Suprapubic skin (tissue), 4 donors: ENCODE measurements at regions not wholly inside any gene's neighbourhood (a gene's known extent, or its start where the extent isn't known, plus 50 kb on each side); places are given as distances from the start of the nearest gene placed in this dataset.

Experiments used
- EP300 ChIP-seq: sonication (generic); formaldehyde crosslinking; IDR thresholded peaks from one replicate; pipeline ENCODE4 v1.6.1; 2017; ENCODE audit warnings: antibody characterized with exemption
- POLR2A ChIP-seq, 2 donors: fragments of 450-650 bp; IDR thresholded peaks; one replicate each; pipeline ENCODE4 v1.6.1; 2017; ENCODE audit warnings: antibody characterized with exemption in 2 of 2, mild to moderate bottlenecking in 2 of 2, moderate library complexity in 2 of 2
- POLR2AphosphoS5 ChIP-seq, 3 donors: sonication (generic); formaldehyde crosslinking; IDR thresholded peaks; one replicate each; pipeline ENCODE4 v1.6.1; 2017; ENCODE audit warnings: antibody characterized with exemption in 3 of 3
- TF ChIP-seq, protein P1 (sequence below), 2 donors: fragments of 200-600 bp in 1 of 2; fragments of 450-650 bp in 1 of 2; sonication (generic) in 1 of 2; IDR thresholded peaks; one replicate each; pipeline ENCODE4 v1.5.1; 2016 to 2019; ENCODE audit warnings: antibody characterized with exemption in 2 of 2, mild to moderate bottlenecking in 1 of 2, moderate library complexity in 1 of 2

DNA sequence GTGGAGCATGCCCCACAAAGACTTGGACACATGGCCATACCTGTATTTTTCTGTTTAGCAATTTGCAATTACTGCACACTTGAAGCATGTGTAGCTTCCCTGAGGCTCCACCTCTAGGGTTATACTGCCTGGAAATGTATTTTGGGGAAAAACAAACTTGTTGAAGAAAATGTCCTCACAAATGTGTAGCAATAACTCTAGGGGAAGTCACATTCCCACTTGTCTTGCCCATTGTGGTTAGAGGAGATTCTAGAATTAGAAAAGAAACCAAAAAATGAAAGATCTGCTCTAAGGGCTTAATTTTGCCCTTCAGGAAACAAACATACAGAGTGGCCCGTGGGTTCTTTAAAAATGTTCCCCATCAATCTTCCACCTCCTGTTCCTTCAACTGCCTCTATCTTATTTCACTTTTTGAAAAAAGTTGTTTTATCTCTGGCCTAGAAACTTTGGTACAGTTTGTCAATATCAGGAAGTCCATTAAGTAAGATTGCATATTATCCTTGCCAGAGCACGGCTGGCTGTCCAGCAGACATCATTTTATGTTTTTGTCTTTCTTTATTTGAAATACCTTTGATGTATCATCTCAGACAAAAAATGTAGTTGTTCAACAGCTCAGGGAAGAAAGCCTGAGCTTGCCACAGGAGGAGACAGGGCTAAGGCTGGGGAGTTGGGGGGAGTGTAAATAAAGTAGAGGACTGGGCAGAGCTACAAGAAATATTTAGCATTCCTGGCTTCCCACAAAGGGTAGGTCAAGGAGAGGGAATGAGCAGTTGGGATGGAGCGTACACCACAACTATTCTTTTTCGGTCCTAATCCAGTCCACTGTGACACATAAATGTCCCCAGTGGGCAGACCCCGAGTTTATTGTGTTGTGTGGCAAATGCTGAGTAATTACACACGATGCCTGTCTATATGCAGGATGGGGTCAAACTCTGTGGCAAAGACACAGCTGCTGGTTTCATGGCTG, 96.8 kb upstream of the CDC42EP3 start:
- TF ChIP-seq, protein P1, sequence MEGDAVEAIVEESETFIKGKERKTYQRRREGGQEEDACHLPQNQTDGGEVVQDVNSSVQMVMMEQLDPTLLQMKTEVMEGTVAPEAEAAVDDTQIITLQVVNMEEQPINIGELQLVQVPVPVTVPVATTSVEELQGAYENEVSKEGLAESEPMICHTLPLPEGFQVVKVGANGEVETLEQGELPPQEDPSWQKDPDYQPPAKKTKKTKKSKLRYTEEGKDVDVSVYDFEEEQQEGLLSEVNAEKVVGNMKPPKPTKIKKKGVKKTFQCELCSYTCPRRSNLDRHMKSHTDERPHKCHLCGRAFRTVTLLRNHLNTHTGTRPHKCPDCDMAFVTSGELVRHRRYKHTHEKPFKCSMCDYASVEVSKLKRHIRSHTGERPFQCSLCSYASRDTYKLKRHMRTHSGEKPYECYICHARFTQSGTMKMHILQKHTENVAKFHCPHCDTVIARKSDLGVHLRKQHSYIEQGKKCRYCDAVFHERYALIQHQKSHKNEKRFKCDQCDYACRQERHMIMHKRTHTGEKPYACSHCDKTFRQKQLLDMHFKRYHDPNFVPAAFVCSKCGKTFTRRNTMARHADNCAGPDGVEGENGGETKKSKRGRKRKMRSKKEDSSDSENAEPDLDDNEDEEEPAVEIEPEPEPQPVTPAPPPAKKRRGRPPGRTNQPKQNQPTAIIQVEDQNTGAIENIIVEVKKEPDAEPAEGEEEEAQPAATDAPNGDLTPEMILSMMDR (IDR thresholded peaks at IDR 0.05), result no peak
- no peak for TF ChIP-seq POLR2A (IDR thresholded peaks at IDR 0.05)
- TF ChIP-seq POLR2AphosphoS5 (IDR thresholded peaks at IDR 0.05), result no peak
- no peak for TF ChIP-seq EP300
